ENCODE measurements at regions not wholly inside any gene's neighbourhood (a gene's known extent, or its start where the extent isn't known, plus 50 kb on each side); places are given as distances from the start of the nearest gene placed in this dataset.

DNA sequence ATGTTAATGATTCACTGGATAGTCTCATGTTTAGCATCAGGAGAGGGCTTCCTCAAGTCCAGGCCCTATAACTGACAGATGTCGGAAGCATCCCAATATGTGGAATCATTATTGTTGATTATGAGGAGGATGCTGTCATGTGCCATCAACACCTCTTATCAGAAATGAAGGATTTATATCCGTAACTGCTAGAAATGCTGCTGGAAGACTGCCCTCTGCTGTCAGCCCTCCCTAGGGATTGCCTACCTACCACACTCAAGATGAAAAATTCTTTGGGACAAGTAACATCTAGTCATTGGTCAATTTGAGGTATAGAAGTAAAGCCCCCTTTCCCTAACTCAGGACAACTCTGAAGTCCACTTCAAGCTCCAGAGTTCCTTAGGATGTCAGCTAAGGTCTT, 1166.5 kb upstream of the NXPH2 start:
- H3K27me3 ChIP-seq (ENCODE audit: low read length) = no peaks in the 10 kb centered on the region

DNA sequence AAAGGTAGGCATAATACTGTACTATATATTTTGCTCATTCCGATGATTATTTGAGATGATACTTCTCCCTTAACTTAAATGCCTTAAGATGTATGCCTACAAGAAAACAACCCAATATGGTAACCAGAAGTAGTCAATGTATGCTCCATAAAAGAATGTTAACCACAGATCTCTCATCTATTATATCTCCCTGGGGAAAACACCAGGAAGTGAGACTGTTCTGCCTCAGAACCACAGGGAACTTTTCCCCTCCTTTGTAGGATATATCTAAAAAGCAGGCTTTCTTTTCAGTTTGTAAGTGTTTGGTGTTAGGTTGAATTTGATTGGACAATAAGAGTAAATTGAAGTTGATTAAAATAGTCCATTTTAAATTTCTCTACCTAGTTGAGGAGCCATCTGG, 1160.5 kb upstream of the NXPH2 start:
- no peak overlapping the region for H3K4me2 ChIP-seq (ENCODE audit: low read depth, low read length, poor library complexity, severe bottlenecking)
- no peak overlapping the region for H3K27ac ChIP-seq (ENCODE audit: low read depth, low read length)
- H4K20me1 ChIP-seq (ENCODE audit: low read depth, low read length) = no peaks in the 10 kb centered on the region

More for the DNA sequence above, 1166.5 kb upstream of the NXPH2 start:
- Histone ChIP-seq H3K4me2 (ENCODE audit: low read depth, low read length, poor library complexity, severe bottlenecking) (no peak overlapping the region), H3F3A (ENCODE audit: insufficient read depth) (no peaks in the 10 kb centered on the region), H3K36me3 (ENCODE audit: low read length) (no peaks in the 10 kb centered on the region), H3K9me2 (replicated peaks; ENCODE audit: insufficient read depth, low read length) (no peaks in the 10 kb centered on the region), H3K27ac (ENCODE audit: low read depth, low read length) (no peak overlapping the region), H2AFZ (ENCODE audit: low read depth, low read length, severe bottlenecking) (no peak overlapping the region), H3K4me3 (ENCODE audit: insufficient read depth, low read length, poor library complexity, severe bottlenecking) (no peak overlapping the region), H3K9me3 (ENCODE audit: insufficient read depth, low read length) (no peaks in the 10 kb centered on the region), H3K9ac (ENCODE audit: low read length) (no peak overlapping the region), H4K20me1 (ENCODE audit: low read depth, low read length) (no peaks in the 10 kb centered on the region), H3K79me2 (ENCODE audit: insufficient read depth, low read length) (no peaks in the 10 kb centered on the region)
- TF ChIP-seq EZH2phosphoT487 (conservative IDR thresholded peaks at IDR 0.05; ENCODE audit: low read length) = no peak
- TF ChIP-seq, protein P1, sequence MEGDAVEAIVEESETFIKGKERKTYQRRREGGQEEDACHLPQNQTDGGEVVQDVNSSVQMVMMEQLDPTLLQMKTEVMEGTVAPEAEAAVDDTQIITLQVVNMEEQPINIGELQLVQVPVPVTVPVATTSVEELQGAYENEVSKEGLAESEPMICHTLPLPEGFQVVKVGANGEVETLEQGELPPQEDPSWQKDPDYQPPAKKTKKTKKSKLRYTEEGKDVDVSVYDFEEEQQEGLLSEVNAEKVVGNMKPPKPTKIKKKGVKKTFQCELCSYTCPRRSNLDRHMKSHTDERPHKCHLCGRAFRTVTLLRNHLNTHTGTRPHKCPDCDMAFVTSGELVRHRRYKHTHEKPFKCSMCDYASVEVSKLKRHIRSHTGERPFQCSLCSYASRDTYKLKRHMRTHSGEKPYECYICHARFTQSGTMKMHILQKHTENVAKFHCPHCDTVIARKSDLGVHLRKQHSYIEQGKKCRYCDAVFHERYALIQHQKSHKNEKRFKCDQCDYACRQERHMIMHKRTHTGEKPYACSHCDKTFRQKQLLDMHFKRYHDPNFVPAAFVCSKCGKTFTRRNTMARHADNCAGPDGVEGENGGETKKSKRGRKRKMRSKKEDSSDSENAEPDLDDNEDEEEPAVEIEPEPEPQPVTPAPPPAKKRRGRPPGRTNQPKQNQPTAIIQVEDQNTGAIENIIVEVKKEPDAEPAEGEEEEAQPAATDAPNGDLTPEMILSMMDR (IDR thresholded peaks at IDR 0.05; ENCODE audit: insufficient read depth, low read length, poor library complexity, severe bottlenecking) = no peak

DNA sequence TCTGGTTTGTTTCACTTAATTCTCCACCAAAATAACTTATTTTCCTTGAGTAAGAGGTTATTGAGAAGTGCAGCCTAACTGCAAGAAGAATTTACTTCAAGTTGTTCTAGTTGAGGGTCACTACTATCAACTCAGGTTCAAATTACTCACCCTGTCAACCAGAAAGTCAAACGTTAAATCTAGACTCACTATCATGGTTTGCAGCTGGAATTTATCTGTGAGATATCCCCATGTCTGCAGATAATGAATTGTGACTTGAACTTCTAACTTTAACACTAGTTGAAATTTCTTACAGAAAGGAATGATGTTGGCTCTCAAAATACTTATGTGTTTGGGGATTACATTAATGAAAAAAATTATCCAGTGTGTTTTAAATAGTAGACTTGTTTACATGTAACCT, 1145.7 kb upstream of the NXPH2 start:
- Histone ChIP-seq H3K4me3 (ENCODE audit: insufficient read depth, low read length, poor library complexity, severe bottlenecking) (no peak overlapping the region), H3K36me3 (ENCODE audit: low read length) (no peaks in the 10 kb centered on the region), H3K79me2 (ENCODE audit: insufficient read depth, low read length) (no peaks in the 10 kb centered on the region), H3F3A (ENCODE audit: insufficient read depth) (no peaks in the 10 kb centered on the region), H4K20me1 (ENCODE audit: low read depth, low read length) (no peaks in the 10 kb centered on the region), H3K9ac (ENCODE audit: low read length) (no peak overlapping the region), H3K27me3 (ENCODE audit: low read length) (no peaks in the 10 kb centered on the region), H3K9me3 (ENCODE audit: insufficient read depth, low read length) (no peaks in the 10 kb centered on the region), H3K4me2 (ENCODE audit: low read depth, low read length, poor library complexity, severe bottlenecking) (no peak overlapping the region), H2AFZ (ENCODE audit: low read depth, low read length, severe bottlenecking) (no peak overlapping the region), H3K27ac (ENCODE audit: low read depth, low read length) (no peak overlapping the region), H3K9me2 (replicated peaks; ENCODE audit: insufficient read depth, low read length) (no peaks in the 10 kb centered on the region)
- TF ChIP-seq, protein P1 (IDR thresholded peaks at IDR 0.05; ENCODE audit: insufficient read depth, low read length, poor library complexity, severe bottlenecking) = no peak
- TF ChIP-seq EZH2phosphoT487 (conservative IDR thresholded peaks at IDR 0.05; ENCODE audit: low read length) = no peak

More for the DNA sequence above, 1160.5 kb upstream of the NXPH2 start:
- Histone ChIP-seq H3F3A (ENCODE audit: insufficient read depth) (no peaks in the 10 kb centered on the region), H3K9me3 (ENCODE audit: insufficient read depth, low read length) (no peaks in the 10 kb centered on the region), H3K9ac (ENCODE audit: low read length) (no peak overlapping the region), H3K36me3 (ENCODE audit: low read length) (no peaks in the 10 kb centered on the region), H3K9me2 (replicated peaks; ENCODE audit: insufficient read depth, low read length) (no peaks in the 10 kb centered on the region), H3K27me3 (ENCODE audit: low read length) (no peaks in the 10 kb centered on the region), H3K79me2 (ENCODE audit: insufficient read depth, low read length) (no peaks in the 10 kb centered on the region), H3K4me3 (ENCODE audit: insufficient read depth, low read length, poor library complexity, severe bottlenecking) (no peak overlapping the region), H2AFZ (ENCODE audit: low read depth, low read length, severe bottlenecking) (no peak overlapping the region)
- TF ChIP-seq, protein P1 (IDR thresholded peaks at IDR 0.05; ENCODE audit: insufficient read depth, low read length, poor library complexity, severe bottlenecking) = no peak
- TF ChIP-seq EZH2phosphoT487 (conservative IDR thresholded peaks at IDR 0.05; ENCODE audit: low read length) = no peak
